Skeletal muscle tissue (tissue), 3 donors: ENCODE measurements at regions not wholly inside any gene's neighbourhood (a gene's known extent, or its start where the extent isn't known, plus 50 kb on each side); places are given as distances from the start of the nearest gene placed in this dataset.

ENCODE experiments used
- H3K27ac ChIP-seq: one replicate; pipeline ENCODE4 v1.7.0; 2013; ENCODE audit warnings: mild to moderate bottlenecking, low read depth, low read length, inconsistent platforms
- H3K27me3 ChIP-seq, 3 donors: one replicate each; pipeline ENCODE4 v1.7.0; 2013; ENCODE audit warnings: low read length in 3 of 3; ENCODE audit not compliant: control insufficient read depth in 3 of 3, insufficient read depth in 3 of 3
- H3K36me3 ChIP-seq, 3 donors: one replicate each; pipeline ENCODE4 v1.7.0; 2013; ENCODE audit warnings: low read length in 3 of 3; ENCODE audit not compliant: control insufficient read depth in 3 of 3, insufficient read depth in 3 of 3
- H3K4me1 ChIP-seq, 3 donors: one replicate each; pipeline ENCODE4 v1.7.0; 2013; ENCODE audit warnings: low read length in 3 of 3, mild to moderate bottlenecking in 3 of 3; ENCODE audit not compliant: control insufficient read depth in 3 of 3, insufficient read depth in 3 of 3
- H3K4me3 ChIP-seq, 3 donors: one replicate each; pipeline ENCODE4 v1.7.0; 2013; ENCODE audit warnings: low read length in 3 of 3
- H3K9ac ChIP-seq, 3 donors: one replicate each; pipeline ENCODE4 v1.7.0; 2013; ENCODE audit warnings: low read length in 3 of 3, mild to moderate bottlenecking in 3 of 3, moderate library complexity in 2 of 3, low read depth in 1 of 3
- H3K9me3 ChIP-seq, 3 donors: one replicate each; pipeline ENCODE4 v1.7.0; 2013; ENCODE audit warnings: low read length in 3 of 3; ENCODE audit not compliant: control insufficient read depth in 3 of 3
- donor health status: Osteomylitis.

GRCh38 chr7:159271781-159272180, 127.1 kb upstream of the VIPR2 start:
- Histone ChIP-seq H3K27me3 (no peaks in the 10 kb centered on the region), H3K9ac (no peak overlapping the region), H3K36me3 (no peaks in the 10 kb centered on the region), H3K9me3 (peaks cover 0 to 2% (median 0%) of the 10 kb centered on the region in 3 donors), H3K4me3 (no peak overlapping the region), H3K27ac (no peak overlapping the region), H3K4me1 (no peaks in the 10 kb centered on the region)

- Histone ChIP-seq H3K9me3 (peaks cover 0 to 5% (median 0%) of the 10 kb centered on the region in 3 donors), H3K27ac (no peak overlapping the region), H3K4me3 (no peak overlapping the region), H3K9ac (no peak overlapping the region), H3K4me1 (no peaks in the 10 kb centered on the region), H3K36me3 (no peaks in the 10 kb centered on the region), H3K27me3 (no peaks in the 10 kb centered on the region)
Observed at GRCh38 chr7:159269745-159270144, 125.1 kb upstream of the VIPR2 start.

DNA sequence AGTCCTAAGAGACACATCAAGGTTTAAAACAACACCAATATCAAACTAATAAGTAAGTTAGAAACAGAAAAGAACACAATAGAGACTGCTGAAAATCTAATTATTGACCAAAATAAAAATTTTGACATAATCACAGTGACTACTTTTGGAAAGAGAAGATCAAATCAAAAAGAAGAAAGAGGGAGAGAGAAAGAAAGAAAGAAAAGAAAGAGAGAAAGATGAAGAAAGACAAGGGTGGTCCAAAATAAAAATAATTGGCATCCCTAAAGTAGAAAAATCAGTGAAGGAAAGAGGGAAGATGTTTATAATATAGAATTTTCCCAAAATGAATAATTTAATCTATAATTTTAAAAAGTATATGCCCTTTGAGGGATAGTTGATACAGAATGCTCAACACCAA, 118.8 kb upstream of the VIPR2 start:
- no peaks in the 10 kb centered on the region for H3K27me3 ChIP-seq
- no peaks in the 10 kb centered on the region for H3K36me3 ChIP-seq
- H3K4me3 ChIP-seq = no peak overlapping the region
- H3K9ac ChIP-seq = no peak overlapping the region
- H3K4me1 ChIP-seq = no peaks in the 10 kb centered on the region
- peaks cover 0 to 3% (median 2%) of the 10 kb centered on the region in 3 donors for H3K9me3 ChIP-seq
- no peak overlapping the region for H3K27ac ChIP-seq

- no peak overlapping the region for H3K9ac ChIP-seq
Observed at GRCh38 chr7:159253657-159254056, 109.0 kb upstream of the VIPR2 start.

GRCh38 chr7:159250471-159250870, 105.8 kb upstream of the VIPR2 start:
- Histone ChIP-seq H3K9ac (no peak overlapping the region), H3K4me3 (no peak overlapping the region), H3K4me1 (no peaks in the 10 kb centered on the region), H3K27me3 (peaks cover 0 to 3% (median 0%) of the 10 kb centered on the region in 3 donors), H3K9me3 (no peaks in the 10 kb centered on the region), H3K36me3 (no peaks in the 10 kb centered on the region), H3K27ac (no peak overlapping the region)

More at GRCh38 chr7:159253657-159254056, 109.0 kb upstream of the VIPR2 start:
- H3K9me3 ChIP-seq = peaks cover 0 to 2% (median 0%) of the 10 kb centered on the region in 3 donors
- no peaks in the 10 kb centered on the region for H3K36me3 ChIP-seq
- peaks cover 0 to 3% (median 0%) of the 10 kb centered on the region in 3 donors for H3K27me3 ChIP-seq
- no peak overlapping the region for H3K27ac ChIP-seq
- no peak overlapping the region for H3K4me3 ChIP-seq
- H3K4me1 ChIP-seq = no peaks in the 10 kb centered on the region

DNA sequence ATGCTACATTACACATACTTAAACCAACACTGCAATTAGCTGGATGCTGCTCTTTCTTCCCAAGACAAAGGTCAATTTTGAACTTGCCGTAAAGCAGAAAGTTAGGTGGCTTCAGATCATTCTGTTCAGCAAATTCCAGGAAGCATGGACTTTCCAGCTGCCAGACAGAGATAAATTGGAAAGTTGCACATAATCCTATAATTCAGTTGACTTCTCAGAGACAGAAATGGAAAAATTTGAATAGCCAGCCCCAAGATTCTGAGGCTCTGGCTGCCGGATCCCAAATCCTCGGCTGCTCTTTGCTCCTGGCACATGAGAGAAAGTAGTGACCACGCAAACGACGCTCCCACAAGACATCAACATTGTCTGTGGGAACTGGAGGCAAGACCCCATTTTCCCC, 105.0 kb upstream of the VIPR2 start:
- Histone ChIP-seq H3K27me3 (peaks cover 0 to 3% (median 0%) of the 10 kb centered on the region in 3 donors), H3K4me1 (no peaks in the 10 kb centered on the region), H3K9me3 (no peaks in the 10 kb centered on the region), H3K4me3 (no peak overlapping the region), H3K36me3 (no peaks in the 10 kb centered on the region), H3K9ac (no peak overlapping the region), H3K27ac (no peak overlapping the region)

DNA sequence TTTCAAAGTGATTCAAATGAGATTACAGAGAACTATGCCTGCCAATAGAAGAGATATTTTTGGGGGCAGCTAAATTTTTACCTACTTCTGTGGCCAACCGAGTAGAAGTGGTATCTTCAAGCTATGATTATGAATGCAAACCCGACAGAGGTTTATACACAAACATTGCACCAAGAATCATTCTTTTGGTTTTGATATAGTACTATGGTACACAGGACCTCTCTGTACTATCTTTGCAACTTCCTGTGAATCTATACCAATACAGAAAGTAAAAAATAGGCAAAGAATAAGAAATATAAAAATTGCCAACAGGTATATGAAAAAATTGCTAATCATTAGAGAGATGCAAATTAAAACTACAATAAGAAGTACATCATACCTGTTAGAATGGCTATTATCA, 103.2 kb upstream of the VIPR2 start:
- no peak overlapping the region for H3K27ac ChIP-seq
- H3K27me3 ChIP-seq = peaks cover 0 to under 1% (median 0%) of the 10 kb centered on the region in 3 donors
- no peaks in the 10 kb centered on the region for H3K4me1 ChIP-seq
- no peaks in the 10 kb centered on the region for H3K9me3 ChIP-seq
- no peak overlapping the region for H3K4me3 ChIP-seq
- H3K9ac ChIP-seq = no peak overlapping the region
- H3K36me3 ChIP-seq = no peaks in the 10 kb centered on the region

DNA sequence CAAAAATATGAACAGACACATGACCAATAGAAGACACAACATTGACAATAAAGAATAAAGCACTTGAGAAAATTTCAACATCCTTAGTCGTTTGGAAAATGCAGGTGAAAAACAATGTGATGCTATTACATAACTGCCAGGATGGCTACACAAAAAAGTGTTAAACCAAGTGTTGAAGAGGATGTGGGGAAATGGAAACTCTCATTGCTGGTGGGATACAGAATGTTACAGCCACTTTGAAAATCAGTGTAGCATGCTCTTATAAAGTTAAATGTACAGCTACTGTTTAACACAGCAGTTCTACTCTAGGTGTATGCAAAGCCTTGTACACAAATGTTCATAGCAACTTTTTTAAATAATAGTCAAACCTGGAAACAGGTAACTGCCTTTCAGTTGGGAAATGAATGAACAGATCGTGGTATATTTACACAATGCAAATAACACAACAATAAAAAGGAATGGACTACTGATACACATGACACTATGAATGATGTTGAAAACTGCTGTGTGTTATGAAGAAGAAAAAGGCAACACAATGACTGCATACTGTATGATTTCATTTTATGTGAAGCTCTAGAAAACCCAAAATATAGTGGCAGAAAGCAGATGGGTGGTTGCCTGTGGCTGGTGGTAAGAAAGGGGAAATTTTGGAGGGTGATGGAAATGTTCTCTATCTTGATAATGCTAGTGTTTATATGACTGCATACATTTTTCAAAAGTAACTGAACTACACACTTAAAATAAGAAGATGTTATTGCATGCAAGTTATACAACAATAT, 102.2 kb upstream of the VIPR2 start:
- Histone ChIP-seq H3K27ac (no peak overlapping the region), H3K36me3 (no peaks in the 10 kb centered on the region), H3K9me3 (no peaks in the 10 kb centered on the region), H3K27me3 (no peaks in the 10 kb centered on the region), H3K4me3 (no peak overlapping the region), H3K9ac (no peak overlapping the region), H3K4me1 (no peaks in the 10 kb centered on the region)

DNA sequence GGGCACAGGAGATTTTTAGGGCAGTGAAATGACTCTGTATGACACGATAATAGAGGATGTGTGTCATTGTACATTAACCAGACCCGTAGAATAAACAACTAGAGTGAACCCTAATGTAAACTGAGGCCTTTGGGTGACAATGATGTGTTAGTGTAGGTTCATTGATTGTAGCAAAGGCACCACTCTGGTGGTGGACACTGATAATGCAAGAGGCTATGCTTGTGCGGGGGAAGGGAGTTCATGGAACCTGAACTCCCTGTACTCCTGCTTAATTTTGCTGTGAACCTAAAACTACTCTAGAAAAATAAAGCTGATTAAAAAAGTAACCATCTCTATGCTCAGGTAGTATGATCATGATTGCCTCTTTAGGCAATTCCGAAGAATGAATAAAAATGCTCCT, 96.3 kb upstream of the VIPR2 start:
- Histone ChIP-seq H3K36me3 (no peaks in the 10 kb centered on the region), H3K4me3 (no peak overlapping the region)

GRCh38 chr7:159239028-159239427, 94.4 kb upstream of the VIPR2 start:
- Histone ChIP-seq H3K9me3 (no peaks in the 10 kb centered on the region), H3K9ac (no peak overlapping the region), H3K27ac (no peak overlapping the region), H3K36me3 (no peaks in the 10 kb centered on the region), H3K27me3 (peaks cover 0 to 4% (median 0%) of the 10 kb centered on the region in 3 donors), H3K4me3 (no peak overlapping the region), H3K4me1 (no peaks in the 10 kb centered on the region)

More for the DNA sequence above, 96.3 kb upstream of the VIPR2 start:
- Histone ChIP-seq H3K27me3 (no peaks in the 10 kb centered on the region), H3K9ac (no peak overlapping the region), H3K27ac (no peak overlapping the region), H3K9me3 (no peaks in the 10 kb centered on the region), H3K4me1 (no peaks in the 10 kb centered on the region)
